Spleen (tissue), 11 donors: ENCODE measurements at regions not wholly inside any gene's neighbourhood (a gene's known extent, or its start where the extent isn't known, plus 50 kb on each side); places are given as distances from the start of the nearest gene placed in this dataset.

Experiments
- DNase-seq: peaks from one replicate; pipeline ENCODE4 v3.0.0-alpha.2; 2020
- H3K27ac ChIP-seq, 8 donors: fragments of 200-600 bp; sonication (generic) in 7 of 8; 1 replicate in 4 of 8; 2 replicates in 4 of 8; pipeline versions ENCODE4 v1.5.0 to v1.8.0; 2016 to 2021; ENCODE audit warnings: inconsistent platforms in 4 of 8, mild to moderate bottlenecking in 4 of 8, moderate library complexity in 1 of 8
- H3K27me3 ChIP-seq, 7 donors: fragments of 200-600 bp; sonication (generic) in 6 of 7; replicated peaks in 1 of 7; 1 replicate in 4 of 7; 2 replicates in 3 of 7; pipeline versions ENCODE4 v1.5.0 to v1.8.0; 2016 to 2021; ENCODE audit warnings: inconsistent platforms in 3 of 7, mild to moderate bottlenecking in 1 of 7
- H3K36me3 ChIP-seq, 6 donors: fragments of 200-600 bp; sonication (generic) in 5 of 6; 1 replicate in 4 of 6; 2 replicates in 2 of 6; pipeline versions ENCODE4 v1.5.0 to v1.8.0; 2016 to 2021; ENCODE audit warnings: inconsistent platforms in 2 of 6
- H3K4me1 ChIP-seq, 6 donors: fragments of 200-600 bp; sonication (generic) in 5 of 6; 1 replicate in 3 of 6; 2 replicates in 3 of 6; pipeline versions ENCODE4 v1.5.0 to v1.8.0; 2016 to 2021; ENCODE audit warnings: inconsistent platforms in 3 of 6
- H3K4me3 ChIP-seq, 8 donors: fragments of 200-600 bp; sonication (generic) in 7 of 8; 1 replicate in 4 of 8; 2 replicates in 4 of 8; pipeline versions ENCODE4 v1.5.0 to v1.8.0; 2016 to 2021; ENCODE audit warnings: inconsistent platforms in 4 of 8, mild to moderate bottlenecking in 4 of 8, moderate library complexity in 2 of 8
- H3K9me3 ChIP-seq, 8 donors: fragments of 200-600 bp; sonication (generic) in 7 of 8; 1 replicate in 4 of 8; 2 replicates in 4 of 8; pipeline versions ENCODE4 v1.5.0 to v1.8.0; 2016 to 2021; ENCODE audit warnings: inconsistent platforms in 4 of 8
- POLR2A ChIP-seq, 3 donors: fragments of 450-650 bp; IDR thresholded peaks; one replicate each; pipeline ENCODE4 v1.5.1; 2017; ENCODE audit warnings: antibody characterized with exemption in 3 of 3, mild to moderate bottlenecking in 1 of 3
- POLR2AphosphoS5 ChIP-seq, 3 donors: sonication (generic); formaldehyde crosslinking; IDR thresholded peaks; one replicate each; pipeline ENCODE4 v1.5.1; 2017; ENCODE audit warnings: antibody characterized with exemption in 3 of 3
- WGBS, 5 donors: extraction: QIAGEN DNeasy Blood & Tissue Kit in 3 of 5; methylation state at CpG; one replicate each; pipeline versions ENCODE4 v1.1.5 to v1.1.7; 2013 to 2018; 5-methylcytosine and 5-hydroxymethylcytosine counted together
- intact Hi-C: fragments of 100-400 bp; cut with DNase I; formaldehyde crosslinking; loops from one replicate; pipeline ENCODE4 v1.15.0; 2023; ENCODE audit warnings: low total_unique reads
- TF ChIP-seq, protein P1 (sequence below), 11 experiments: fragments of 200-600 bp in 7 of 11; fragments of 450-650 bp in 4 of 11; sonication (generic) in 4 of 11; IDR thresholded peaks in 8 of 11; conservative IDR thresholded peaks in 3 of 11; 1 replicate in 7 of 11; 2 replicates in 4 of 11; pipeline versions ENCODE4 v1.4.0 to v1.8.0; 2016 to 2021; ENCODE audit warnings: antibody characterized with exemption in 11 of 11, inconsistent platforms in 4 of 11, mild to moderate bottlenecking in 1 of 11
- donor health status: healthy with polysubstance abuse.
- donor health status: DM: no; HTN: no; CAD: no; lungs with moderate emphysema.
- donor health status: DM: no; HTN: no; CAD: no.
- donor health status: Bipolar disorder and iron deficiency.
- donor health status: healthy.
- donor health status: DM: no; HTN: no; CAD: no.
- donor health status: DM: yes; HTN: yes; CAD: no.

DNA sequence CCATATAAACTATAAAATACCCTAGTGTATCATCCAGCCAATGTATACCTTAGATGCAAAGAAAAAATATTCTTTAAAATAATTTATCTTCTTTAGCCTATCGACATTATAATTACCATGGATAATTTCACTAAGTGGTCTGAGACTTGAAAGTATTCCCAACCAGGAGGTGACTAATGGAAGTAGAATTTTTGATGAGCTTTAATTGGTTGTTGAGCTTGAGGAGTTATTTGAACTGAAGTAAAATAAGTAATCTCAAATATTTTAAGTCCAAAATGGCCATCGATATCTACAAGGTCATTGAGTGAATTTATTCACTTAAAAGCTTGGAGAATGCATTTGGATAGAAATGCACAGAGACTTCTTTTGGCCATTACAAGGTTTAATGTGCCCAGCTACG, 436.2 kb downstream of the TLL1 start:
- no peak for DNase-seq
- TF ChIP-seq, protein P1, sequence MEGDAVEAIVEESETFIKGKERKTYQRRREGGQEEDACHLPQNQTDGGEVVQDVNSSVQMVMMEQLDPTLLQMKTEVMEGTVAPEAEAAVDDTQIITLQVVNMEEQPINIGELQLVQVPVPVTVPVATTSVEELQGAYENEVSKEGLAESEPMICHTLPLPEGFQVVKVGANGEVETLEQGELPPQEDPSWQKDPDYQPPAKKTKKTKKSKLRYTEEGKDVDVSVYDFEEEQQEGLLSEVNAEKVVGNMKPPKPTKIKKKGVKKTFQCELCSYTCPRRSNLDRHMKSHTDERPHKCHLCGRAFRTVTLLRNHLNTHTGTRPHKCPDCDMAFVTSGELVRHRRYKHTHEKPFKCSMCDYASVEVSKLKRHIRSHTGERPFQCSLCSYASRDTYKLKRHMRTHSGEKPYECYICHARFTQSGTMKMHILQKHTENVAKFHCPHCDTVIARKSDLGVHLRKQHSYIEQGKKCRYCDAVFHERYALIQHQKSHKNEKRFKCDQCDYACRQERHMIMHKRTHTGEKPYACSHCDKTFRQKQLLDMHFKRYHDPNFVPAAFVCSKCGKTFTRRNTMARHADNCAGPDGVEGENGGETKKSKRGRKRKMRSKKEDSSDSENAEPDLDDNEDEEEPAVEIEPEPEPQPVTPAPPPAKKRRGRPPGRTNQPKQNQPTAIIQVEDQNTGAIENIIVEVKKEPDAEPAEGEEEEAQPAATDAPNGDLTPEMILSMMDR (IDR thresholded peaks at IDR 0.05 in 8 of 11, conservative IDR thresholded peaks at IDR 0.05 in 3 of 11) = no peak
- TF ChIP-seq POLR2A (IDR thresholded peaks at IDR 0.05) = no peak
- no peak for TF ChIP-seq POLR2AphosphoS5 (IDR thresholded peaks at IDR 0.05)
- Histone ChIP-seq H3K4me3 (no peak overlapping the region), H3K36me3 (no peaks in the 10 kb centered on the region), H3K9me3 (peaks cover 0 to 6% (median 0%) of the 10 kb centered on the region in 8 donors), H3K27ac (no peak overlapping the region), H3K4me1 (no peaks in the 10 kb centered on the region), H3K27me3 (no peaks in the 10 kb centered on the region)
- 79 to 87% (median 86%) methylated on average over 3 of the region's 3 CpGs for WGBS, 5 donors
- intact Hi-C loops = no loop called here

DNA sequence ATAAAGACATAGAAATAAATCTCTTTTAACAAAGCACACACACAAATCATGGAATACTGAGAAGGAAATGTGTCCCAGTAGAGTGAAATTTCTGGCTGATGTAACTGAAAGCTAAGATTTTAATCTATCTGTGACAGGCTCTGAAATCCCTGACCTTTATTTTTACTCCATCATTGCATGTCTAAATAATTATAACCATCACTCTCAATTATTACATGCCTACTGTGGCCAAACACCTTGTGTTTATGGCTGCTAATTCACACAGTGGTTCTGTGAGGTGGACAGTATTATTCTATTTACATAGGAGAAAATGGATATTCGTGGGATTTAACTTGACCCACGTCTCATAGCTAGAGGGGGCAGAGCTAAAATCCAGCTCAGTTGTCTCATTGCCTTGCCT, 438.1 kb downstream of the TLL1 start:
- no peak overlapping the region for H3K27ac ChIP-seq
- 48 to 68% (median 64%) methylated on average over 2 of the region's 2 CpGs for WGBS, 5 donors
- intact Hi-C loops = no loop called here
- H3K4me1 ChIP-seq = no peaks in the 10 kb centered on the region
- no peak overlapping the region for H3K4me3 ChIP-seq
- H3K36me3 ChIP-seq = no peaks in the 10 kb centered on the region
- no peaks in the 10 kb centered on the region for H3K27me3 ChIP-seq
- no peak for DNase-seq
- H3K9me3 ChIP-seq = peaks cover 0 to 5% (median 0%) of the 10 kb centered on the region in 8 donors
- TF ChIP-seq, protein P1 (IDR thresholded peaks at IDR 0.05 in 8 of 11, conservative IDR thresholded peaks at IDR 0.05 in 3 of 11) = no peak
- TF ChIP-seq POLR2AphosphoS5 (IDR thresholded peaks at IDR 0.05) (no peak), POLR2A (IDR thresholded peaks at IDR 0.05) (no peak)

DNA sequence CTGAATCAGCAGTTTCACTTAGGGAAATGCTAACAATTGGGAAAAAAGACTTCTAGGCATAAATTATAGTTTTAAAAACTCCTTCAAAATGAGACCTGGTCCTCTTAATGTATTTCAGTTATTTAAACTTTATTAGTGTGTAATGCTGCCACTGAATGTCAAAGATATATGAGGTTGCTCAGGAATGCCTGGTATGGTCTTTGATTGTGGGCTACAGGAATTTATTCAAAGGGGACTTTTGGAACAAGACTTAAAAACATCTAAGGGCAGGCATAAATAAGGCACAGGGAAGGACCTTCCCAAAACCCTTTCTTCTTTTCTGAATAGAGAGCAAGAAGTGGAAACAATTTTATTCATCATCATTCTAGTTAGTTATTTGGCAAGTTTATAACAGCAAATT, 439.1 kb downstream of the TLL1 start:
- Histone ChIP-seq H3K27ac (no peak overlapping the region), H3K4me1 (no peaks in the 10 kb centered on the region), H3K36me3 (no peaks in the 10 kb centered on the region), H3K9me3 (peaks cover 0 to 3% (median 0%) of the 10 kb centered on the region in 8 donors), H3K4me3 (no peak overlapping the region), H3K27me3 (no peaks in the 10 kb centered on the region)
- TF ChIP-seq POLR2A (IDR thresholded peaks at IDR 0.05) (no peak), POLR2AphosphoS5 (IDR thresholded peaks at IDR 0.05) (no peak)
- TF ChIP-seq, protein P1 (IDR thresholded peaks at IDR 0.05 in 8 of 11, conservative IDR thresholded peaks at IDR 0.05 in 3 of 11) = no peak
- DNase-seq = no peak
- intact Hi-C loops = no loop called here

DNA sequence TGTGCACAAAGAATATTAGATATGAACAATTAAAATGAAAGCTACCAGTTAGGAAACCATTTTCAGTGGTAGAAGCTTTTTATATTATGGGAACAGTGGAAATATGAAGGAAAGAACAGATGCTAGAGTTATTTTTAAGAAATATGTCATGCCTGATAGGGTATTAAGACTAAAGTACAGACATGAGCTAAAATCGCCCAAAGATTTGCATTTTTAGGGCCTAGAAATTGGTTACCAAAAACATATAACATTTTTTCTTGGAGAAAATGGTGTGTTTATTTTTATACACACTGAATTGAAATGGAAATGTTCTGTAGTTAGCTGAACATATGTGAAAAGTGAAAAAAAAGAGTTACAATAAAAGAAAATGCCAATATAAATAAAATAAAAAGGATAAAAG, 441.9 kb downstream of the TLL1 start:
- H3K27me3 ChIP-seq = no peaks in the 10 kb centered on the region
- no peaks in the 10 kb centered on the region for H3K4me1 ChIP-seq
- no peak overlapping the region for H3K27ac ChIP-seq
- no peaks in the 10 kb centered on the region for H3K9me3 ChIP-seq
- WGBS, 5 donors = 62 to 80% (median 72%) methylated on average over 1 of the region's 1 CpG
- intact Hi-C loops = no loop called here
- no peak for DNase-seq
- H3K4me3 ChIP-seq = no peak overlapping the region
- H3K36me3 ChIP-seq = no peaks in the 10 kb centered on the region
- TF ChIP-seq POLR2AphosphoS5 (IDR thresholded peaks at IDR 0.05) (no peak), POLR2A (IDR thresholded peaks at IDR 0.05) (no peak)
- TF ChIP-seq, protein P1 (IDR thresholded peaks at IDR 0.05 in 8 of 11, conservative IDR thresholded peaks at IDR 0.05 in 3 of 11) = no peak
